H9 (cell line): ENCODE measurements at regions not wholly inside any gene's neighbourhood (a gene's known extent, or its start where the extent isn't known, plus 50 kb on each side); places are given as distances from the start of the nearest gene placed in this dataset.

Experiments used
- DNase-seq: peaks from one replicate; pipeline ENCODE4 v3.0.0-alpha.2; 2017
- H2AFZ ChIP-seq: one replicate; pipeline ENCODE4 v1.6.1; 2013; ENCODE audit warnings: mild to moderate bottlenecking, low read length, control low read depth, moderate library complexity
- H2AK5ac ChIP-seq: 2 replicates; pipeline ENCODE4 v1.6.1; 2013; ENCODE audit warnings: low read length, control low read depth, mixed read lengths; ENCODE audit not compliant: insufficient read length
- H2BK120ac ChIP-seq: one replicate; pipeline ENCODE4 v1.6.1; 2013; ENCODE audit warnings: low read depth, mild to moderate bottlenecking, low read length, control low read depth, inconsistent platforms; ENCODE audit not compliant: poor library complexity, severe bottlenecking
- H2BK12ac ChIP-seq: 2 replicates; pipeline ENCODE4 v1.6.1; 2013; ENCODE audit warnings: low read length, control low read depth, mixed read lengths, low read depth; ENCODE audit not compliant: insufficient read length
- H2BK15ac ChIP-seq: 2 replicates; pipeline ENCODE4 v1.6.1; 2013; ENCODE audit warnings: low read depth, low read length, control low read depth
- H2BK20ac ChIP-seq: one replicate; pipeline ENCODE4 v1.6.1; 2013; ENCODE audit warnings: low read depth, mild to moderate bottlenecking, low read length, control low read depth, inconsistent platforms; ENCODE audit not compliant: poor library complexity, severe bottlenecking
- H2BK5ac ChIP-seq: 2 replicates; pipeline ENCODE4 v1.6.1; 2013; ENCODE audit warnings: low read length, control low read depth, mixed read lengths; ENCODE audit not compliant: insufficient read length
- H3K14ac ChIP-seq: 2 replicates; pipeline ENCODE4 v1.6.1; 2013; ENCODE audit warnings: low read length, control low read depth; ENCODE audit not compliant: insufficient read depth
- H3K18ac ChIP-seq: 2 replicates; pipeline ENCODE4 v1.6.1; 2013; ENCODE audit warnings: low read depth, mild to moderate bottlenecking, mixed read lengths, low read length, control low read depth; ENCODE audit not compliant: insufficient read length
- H3K23ac ChIP-seq: 2 replicates; pipeline ENCODE4 v1.6.1; 2013; ENCODE audit warnings: low read length, control low read depth, mixed read lengths, low read depth; ENCODE audit not compliant: insufficient read length
- H3K23me2 ChIP-seq: 2 replicates; pipeline ENCODE4 v1.6.1; 2013; ENCODE audit warnings: low read depth, mild to moderate bottlenecking, mixed read lengths, low read length, control low read depth; ENCODE audit not compliant: insufficient read length, poor library complexity, severe bottlenecking
- H3K27ac ChIP-seq: 2 replicates; pipeline ENCODE4 v1.5.1; 2013; ENCODE audit warnings: low read length, control low read depth, mixed read lengths, low read depth; ENCODE audit not compliant: insufficient read length
- H3K27me3 ChIP-seq: 2 replicates; pipeline ENCODE4 v1.6.1; 2013; ENCODE audit warnings: low read length, control low read depth, inconsistent platforms; ENCODE audit not compliant: insufficient read depth
- H3K4ac ChIP-seq: 2 replicates; pipeline ENCODE4 v1.6.1; 2013; ENCODE audit warnings: low read depth, mild to moderate bottlenecking, control low read depth, inconsistent platforms, low read length, moderate library complexity
- H3K4me1 ChIP-seq: 2 replicates; pipeline ENCODE4 v1.6.1; 2013; ENCODE audit warnings: low read length, control low read depth, inconsistent platforms; ENCODE audit not compliant: insufficient read depth
- H3K4me2 ChIP-seq: 2 replicates; pipeline ENCODE4 v1.6.1; 2013; ENCODE audit warnings: low read length, control low read depth, mixed read lengths; ENCODE audit not compliant: insufficient read length, insufficient read depth
- H3K56ac ChIP-seq: 2 replicates; pipeline ENCODE4 v1.6.1; 2013; ENCODE audit warnings: low read depth, mild to moderate bottlenecking, mixed read lengths, low read length, control low read depth; ENCODE audit not compliant: insufficient read length
- H3K79me1 ChIP-seq: 2 replicates; pipeline ENCODE4 v1.6.1; 2013; ENCODE audit warnings: low read depth, mild to moderate bottlenecking, moderate library complexity, low read length, control low read depth, inconsistent platforms; ENCODE audit not compliant: insufficient read depth, poor library complexity, severe bottlenecking
- H3K79me2 ChIP-seq: 2 replicates; pipeline ENCODE4 v1.6.1; 2013; ENCODE audit warnings: low read length, control low read depth, inconsistent platforms; ENCODE audit not compliant: insufficient read depth
- H3K9ac ChIP-seq: 2 replicates; pipeline ENCODE4 v1.6.1; 2013; ENCODE audit warnings: low read length, control low read depth, mixed read lengths; ENCODE audit not compliant: insufficient read length; ENCODE audit errors: extremely low read depth
- H3K9me3 ChIP-seq: one replicate; pipeline ENCODE4 v1.6.1; 2013; ENCODE audit warnings: low read depth, low read length, inconsistent platforms; ENCODE audit not compliant: control insufficient read depth
- H3T11ph ChIP-seq: one replicate; pipeline ENCODE4 v1.6.1; 2013; ENCODE audit warnings: mild to moderate bottlenecking, low read length, control low read depth, inconsistent platforms
- H4K20me1 ChIP-seq: one replicate; pipeline ENCODE4 v1.6.1; 2013; ENCODE audit not compliant: control insufficient read depth, insufficient read length, insufficient read depth
- H4K5ac ChIP-seq: 2 replicates; pipeline ENCODE4 v1.6.1; 2013; ENCODE audit warnings: low read depth, mild to moderate bottlenecking, mixed read lengths, low read length, control low read depth; ENCODE audit not compliant: insufficient read length
- H4K8ac ChIP-seq: replicated peaks from 2 replicates; pipeline ENCODE4 v1.6.1; 2013; ENCODE audit warnings: low read length, control low read depth, mixed read lengths, low read depth; ENCODE audit not compliant: insufficient read length
- H4K91ac ChIP-seq: 2 replicates; pipeline ENCODE4 v1.6.1; 2013; ENCODE audit warnings: low read depth, mild to moderate bottlenecking, moderate library complexity, mixed read lengths, low read length, control low read depth; ENCODE audit not compliant: insufficient read length
- H3K27ac Mint-ChIP-seq, 3 experiments: 2 replicates in 2 of 3; 3 replicates in 1 of 3; pipeline ENCODE4 v1.8.0; 2020 to 2021; ENCODE audit warnings: mixed read lengths in 3 of 3, mild to moderate bottlenecking in 1 of 3, moderate library complexity in 1 of 3
- H3K27me3 Mint-ChIP-seq: 2 replicates; pipeline ENCODE4 v1.8.0; 2021; ENCODE audit warnings: low read depth, mild to moderate bottlenecking, moderate library complexity, mixed read lengths
- H3K36me3 Mint-ChIP-seq, 3 experiments: 2 replicates in 2 of 3; 3 replicates in 1 of 3; pipeline ENCODE4 v1.8.0; 2020 to 2021; ENCODE audit warnings: low read depth in 3 of 3, mixed read lengths in 3 of 3; ENCODE audit not compliant: insufficient read depth in 1 of 3
- H3K4me1 Mint-ChIP-seq, 2 experiments: 2 replicates each; pipeline ENCODE4 v1.8.0; 2020; ENCODE audit warnings: mixed read lengths in 2 of 2
- H3K4me3 Mint-ChIP-seq, 2 experiments: 2 replicates in 1 of 2; 3 replicates in 1 of 2; pipeline ENCODE4 v1.8.0; 2020 to 2021; ENCODE audit warnings: mild to moderate bottlenecking in 2 of 2, mixed read lengths in 2 of 2, moderate library complexity in 1 of 2
- H3K9me3 Mint-ChIP-seq, 2 experiments: 2 replicates in 1 of 2; 3 replicates in 1 of 2; pipeline ENCODE4 v1.8.0; 2020; ENCODE audit warnings: mild to moderate bottlenecking in 2 of 2, mixed read lengths in 2 of 2, moderate library complexity in 1 of 2
- CTCF ChIP-seq: fragments of 200-600 bp; sonication (generic); conservative IDR thresholded peaks from 3 replicates; pipeline ENCODE4 v1.8.0; 2021; ENCODE audit warnings: antibody characterized with exemption, mild to moderate bottlenecking

- Histone ChIP-seq H3K9ac (no peak overlapping the region), H3K79me2 (no peaks in the 10 kb centered on the region), H2BK12ac (no peak overlapping the region), H3T11ph (no peak overlapping the region), H4K20me1 (no peaks in the 10 kb centered on the region), H3K4ac (no peak overlapping the region), H3K56ac (no peak overlapping the region), H2BK5ac (no peak overlapping the region), H3K4me1 (no peaks in the 10 kb centered on the region; the same call in 1 of the 2 replicates), H3K27me3 (no peaks in the 10 kb centered on the region), H2AFZ (no peak overlapping the region), H3K14ac (no peak overlapping the region), H3K23me2 (no peaks in the 10 kb centered on the region), H2BK15ac (no peak overlapping the region), H3K27ac (no peak overlapping the region), H3K4me2 (no peak overlapping the region), H3K79me1 (no peaks in the 10 kb centered on the region), H4K8ac (no peak overlapping the region), H3K18ac (no peak overlapping the region), H2BK120ac (no peak overlapping the region), H2AK5ac (no peak overlapping the region), H4K5ac (no peak overlapping the region), H2BK20ac (no peak overlapping the region), H3K23ac (no peak overlapping the region), H3K9me3 (no peaks in the 10 kb centered on the region), H4K91ac (no peak overlapping the region)
- DNase-seq, result no peak
- no peak for TF ChIP-seq CTCF
- no peak overlapping the region for H3K4me3 Mint-ChIP-seq
- no peak overlapping the region for H3K27ac Mint-ChIP-seq
- no peaks in the 10 kb centered on the region for H3K36me3 Mint-ChIP-seq
- no peaks in the 10 kb centered on the region; the same call in 1 of the 2 replicates for H3K27me3 Mint-ChIP-seq
- no peaks in the 10 kb centered on the region for H3K9me3 Mint-ChIP-seq
- H3K4me1 Mint-ChIP-seq, result peaks cover 4 to 5% of the 10 kb centered on the region in 2 experiments
These were observed 1168.0 kb downstream of the PLA2G4A start for GRCh38 chr1:187996780-187997179.
